Smooth muscle cell (in vitro differentiated cells): ENCODE measurements at regions not wholly inside any gene's neighbourhood (a gene's known extent, or its start where the extent isn't known, plus 50 kb on each side); places are given as distances from the start of the nearest gene placed in this dataset.

Source experiments
- DNase-seq: peaks from one replicate; lab custom pipeline; 2025; ENCODE audit not compliant: unreplicated experiment; lab: John Stamatoyannopoulos, UW
- H2AFZ ChIP-seq: fragments of 200-600 bp; sonication (generic); 2 replicates; pipeline ENCODE4 v1.6.0; 2016; ENCODE audit warnings: antibody characterized with exemption, low read depth, mild to moderate bottlenecking
- H3F3A ChIP-seq: fragments of 200-600 bp; sonication (generic); 2 replicates; pipeline ENCODE4 v1.6.0; 2017; ENCODE audit warnings: antibody characterized with exemption, low read depth
- H3K27ac ChIP-seq: fragments of 200-600 bp; sonication (generic); 2 replicates; pipeline ENCODE4 v1.5.1; 2016; ENCODE audit warnings: low read depth, mild to moderate bottlenecking
- H3K27me3 ChIP-seq: fragments of 200-600 bp; sonication (generic); 2 replicates; pipeline ENCODE4 v1.6.1; 2016; ENCODE audit warnings: low read depth, mild to moderate bottlenecking
- H3K36me3 ChIP-seq: fragments of 200-600 bp; sonication (generic); 2 replicates; pipeline ENCODE4 v1.5.1; 2016; ENCODE audit warnings: low read depth
- H3K4me1 ChIP-seq: fragments of 200-600 bp; sonication (generic); 2 replicates; pipeline ENCODE4 v1.5.1; 2016; ENCODE audit warnings: low read depth
- H3K4me2 ChIP-seq: fragments of 200-600 bp; sonication (generic); 2 replicates; pipeline ENCODE4 v1.6.0; 2016; ENCODE audit warnings: mild to moderate bottlenecking
- H3K4me3 ChIP-seq: fragments of 200-600 bp; sonication (generic); 2 replicates; pipeline ENCODE4 v1.5.1; 2016; ENCODE audit warnings: mild to moderate bottlenecking
- H3K79me2 ChIP-seq: fragments of 200-600 bp; sonication (generic); 2 replicates; pipeline ENCODE4 v1.6.0; 2016; ENCODE audit warnings: low read depth, mild to moderate bottlenecking
- H3K9ac ChIP-seq: fragments of 200-600 bp; sonication (generic); 2 replicates; pipeline ENCODE4 v1.6.0; 2016; ENCODE audit warnings: low read depth
- H3K9me3 ChIP-seq: fragments of 200-600 bp; sonication (generic); replicated peaks from 2 replicates; pipeline ENCODE4 v1.5.1; 2016; ENCODE audit warnings: low read depth
- H4K20me1 ChIP-seq: fragments of 200-600 bp; sonication (generic); 2 replicates; pipeline ENCODE4 v1.6.0; 2016; ENCODE audit warnings: low read depth
- WGBS: methylation state at CpG from one replicate; pipeline ENCODE4 v1.1.7; 2016; ENCODE audit warnings: low lambda C conversion rate; 5-methylcytosine and 5-hydroxymethylcytosine counted together
- TF ChIP-seq, protein P1 (sequence below): fragments of 200-600 bp; sonication (generic); IDR thresholded peaks from 2 replicates; pipeline ENCODE4 v1.5.1; 2017; ENCODE audit warnings: borderline replicate concordance, mild to moderate bottlenecking, antibody characterized with exemption; ENCODE audit not compliant: insufficient read depth, poor library complexity, severe bottlenecking

DNA sequence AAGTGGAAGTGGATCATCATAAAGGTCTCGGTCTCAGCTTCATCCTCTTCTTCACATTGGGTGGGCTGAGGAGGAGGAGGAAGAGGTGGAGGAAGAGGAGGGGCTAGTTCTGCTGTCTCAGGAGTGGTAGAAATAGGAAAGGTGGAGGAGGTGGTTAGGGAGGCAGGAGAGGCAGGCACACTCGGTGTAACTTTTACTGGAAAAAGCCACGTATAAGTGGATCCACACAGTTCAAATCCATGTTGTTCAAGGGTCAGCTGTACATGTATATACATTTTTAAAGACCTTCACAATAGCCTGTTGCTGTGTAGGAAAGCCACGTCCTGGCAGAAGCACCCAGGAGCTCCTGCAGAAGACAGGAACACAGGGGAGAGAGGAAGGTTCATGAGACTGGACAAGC, 110.3 kb upstream of the RAB12 start:
- Histone ChIP-seq H3K36me3 (no peaks in the 10 kb centered on the region), H3K4me3 (no peak overlapping the region), H3K4me2 (no peak overlapping the region), H3K9ac (no peak overlapping the region), H3K79me2 (no peaks in the 10 kb centered on the region), H3K27me3 (peaks cover 16% of the 10 kb centered on the region), H2AFZ (no peak overlapping the region), H3K27ac (no peak overlapping the region), H3F3A (no peaks in the 10 kb centered on the region), H3K9me3 (no peaks in the 10 kb centered on the region), H4K20me1 (no peaks in the 10 kb centered on the region), H3K4me1 (no peaks in the 10 kb centered on the region)
- WGBS = 94% methylated on average over 4 of the region's 4 CpGs
- DNase-seq = no peak
- TF ChIP-seq, protein P1, sequence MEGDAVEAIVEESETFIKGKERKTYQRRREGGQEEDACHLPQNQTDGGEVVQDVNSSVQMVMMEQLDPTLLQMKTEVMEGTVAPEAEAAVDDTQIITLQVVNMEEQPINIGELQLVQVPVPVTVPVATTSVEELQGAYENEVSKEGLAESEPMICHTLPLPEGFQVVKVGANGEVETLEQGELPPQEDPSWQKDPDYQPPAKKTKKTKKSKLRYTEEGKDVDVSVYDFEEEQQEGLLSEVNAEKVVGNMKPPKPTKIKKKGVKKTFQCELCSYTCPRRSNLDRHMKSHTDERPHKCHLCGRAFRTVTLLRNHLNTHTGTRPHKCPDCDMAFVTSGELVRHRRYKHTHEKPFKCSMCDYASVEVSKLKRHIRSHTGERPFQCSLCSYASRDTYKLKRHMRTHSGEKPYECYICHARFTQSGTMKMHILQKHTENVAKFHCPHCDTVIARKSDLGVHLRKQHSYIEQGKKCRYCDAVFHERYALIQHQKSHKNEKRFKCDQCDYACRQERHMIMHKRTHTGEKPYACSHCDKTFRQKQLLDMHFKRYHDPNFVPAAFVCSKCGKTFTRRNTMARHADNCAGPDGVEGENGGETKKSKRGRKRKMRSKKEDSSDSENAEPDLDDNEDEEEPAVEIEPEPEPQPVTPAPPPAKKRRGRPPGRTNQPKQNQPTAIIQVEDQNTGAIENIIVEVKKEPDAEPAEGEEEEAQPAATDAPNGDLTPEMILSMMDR = no peak

DNA sequence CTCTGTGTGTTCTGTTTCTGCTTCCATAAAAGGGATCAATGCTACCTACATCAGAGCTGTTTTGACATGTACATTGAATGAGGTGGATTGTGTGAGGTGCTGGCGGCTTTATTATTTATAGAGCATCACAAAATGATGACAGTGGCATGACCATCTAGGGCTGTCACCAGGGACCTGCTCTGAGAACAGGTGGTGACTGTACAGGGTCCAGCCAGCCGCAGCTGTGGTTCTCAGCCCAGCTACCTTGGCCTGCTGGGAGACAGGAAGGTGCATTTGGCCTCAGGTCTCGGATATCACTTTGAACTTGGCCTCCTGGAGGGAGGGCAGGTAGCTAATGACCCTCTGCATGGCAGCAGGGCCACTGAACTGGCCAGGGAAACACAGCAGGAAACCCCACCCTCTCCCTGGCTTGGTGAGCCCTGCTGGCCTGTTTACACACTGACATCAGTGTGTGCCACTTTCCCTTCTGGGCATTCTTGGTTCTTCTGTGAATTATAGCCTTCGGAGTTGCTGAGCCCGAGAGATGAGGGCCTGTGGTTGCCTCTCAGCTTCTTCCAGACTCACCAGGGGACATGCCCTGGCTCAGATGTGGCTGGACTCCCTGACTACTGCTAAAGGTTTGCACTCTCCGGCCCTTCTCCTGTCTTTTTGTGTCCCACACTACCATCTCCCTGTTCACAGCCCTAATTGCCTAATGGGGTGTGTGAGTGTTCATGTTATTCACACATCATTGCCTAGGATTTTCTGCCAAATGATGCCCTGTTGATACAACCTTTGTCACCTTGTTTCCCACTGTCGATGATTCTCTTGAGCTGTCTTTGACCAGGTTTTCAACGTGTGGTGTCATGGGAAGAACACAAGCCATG, 109.2 kb upstream of the RAB12 start:
- H4K20me1 ChIP-seq = no peaks in the 10 kb centered on the region
- TF ChIP-seq, protein P1 = no peak
- H3K27ac ChIP-seq = no peak overlapping the region
- H3K79me2 ChIP-seq = no peaks in the 10 kb centered on the region
- H3K27me3 ChIP-seq = peaks cover 8% of the 10 kb centered on the region
- H3K4me2 ChIP-seq = no peak overlapping the region
- WGBS = 85% methylated on average over 8 of the region's 8 CpGs
- no peak overlapping the region for H2AFZ ChIP-seq
- H3K36me3 ChIP-seq = no peaks in the 10 kb centered on the region
- H3K9ac ChIP-seq = no peak overlapping the region
- H3K9me3 ChIP-seq = no peaks in the 10 kb centered on the region
- no peak overlapping the region for H3K4me3 ChIP-seq
- no peaks in the 10 kb centered on the region for H3K4me1 ChIP-seq
- no peaks in the 10 kb centered on the region for H3F3A ChIP-seq
- no peak for DNase-seq

DNA sequence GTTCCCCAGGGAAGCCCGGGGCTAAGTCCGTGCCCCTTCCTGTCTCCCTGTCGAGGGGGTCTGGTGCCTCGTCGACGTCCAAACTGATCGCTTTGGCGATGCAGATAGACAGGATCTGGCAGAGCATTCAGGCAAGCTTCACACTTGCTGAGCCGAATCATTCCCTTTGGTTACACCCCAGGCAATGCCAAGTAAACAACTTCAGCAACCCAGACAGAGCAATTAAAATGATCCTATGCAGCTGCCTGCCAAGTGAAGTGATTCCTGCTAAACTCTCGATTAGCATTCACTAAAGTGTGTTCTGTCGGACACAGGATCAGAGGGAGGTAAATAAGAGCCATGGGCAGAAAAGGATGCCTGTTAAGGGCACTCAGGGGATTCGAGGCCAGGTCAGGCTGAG, 108.2 kb upstream of the RAB12 start:
- H2AFZ ChIP-seq = no peak overlapping the region
- WGBS = 54% methylated on average over 12 of the region's 12 CpGs

More for the DNA sequence above, 108.2 kb upstream of the RAB12 start:
- no peak for DNase-seq
- H4K20me1 ChIP-seq = no peaks in the 10 kb centered on the region
- H3K9me3 ChIP-seq = no peaks in the 10 kb centered on the region
- no peaks in the 10 kb centered on the region for H3K36me3 ChIP-seq
- no peaks in the 10 kb centered on the region for H3F3A ChIP-seq
- H3K27me3 ChIP-seq = peaks cover 3% of the 10 kb centered on the region
- H3K4me1 ChIP-seq = no peaks in the 10 kb centered on the region
- no peak overlapping the region for H3K9ac ChIP-seq
- TF ChIP-seq, protein P1 = no peak
- no peak overlapping the region for H3K27ac ChIP-seq
- H3K4me3 ChIP-seq = no peak overlapping the region
- no peaks in the 10 kb centered on the region for H3K79me2 ChIP-seq
- H3K4me2 ChIP-seq = no peak overlapping the region
